Astrocyte of the cerebellum (primary cell): ENCODE measurements at regions not wholly inside any gene's neighbourhood (a gene's known extent, or its start where the extent isn't known, plus 50 kb on each side); places are given as distances from the start of the nearest gene placed in this dataset.

Experiments used
- DNase-seq: peaks from one replicate; pipeline ENCODE4 v3.0.0-alpha.2; 2011; ENCODE audit warnings: low read depth
- H3K4me3 ChIP-seq: 2 replicates; pipeline ENCODE4 v1.5.1; 2011; ENCODE audit warnings: mild to moderate bottlenecking, low read depth, low read length, moderate library complexity
- in situ Hi-C: cut with HindIII; loops from 2 replicates; pipeline ENCODE4 v1.10.0; 2017; ENCODE audit warnings: low sequenced_read_pairs
- TF ChIP-seq, protein P1 (sequence below): IDR thresholded peaks from 2 replicates; pipeline ENCODE4 v1.5.1; 2012; ENCODE audit warnings: low read length, low read depth, moderate library complexity, mild to moderate bottlenecking; ENCODE audit errors: missing control alignments

DNA sequence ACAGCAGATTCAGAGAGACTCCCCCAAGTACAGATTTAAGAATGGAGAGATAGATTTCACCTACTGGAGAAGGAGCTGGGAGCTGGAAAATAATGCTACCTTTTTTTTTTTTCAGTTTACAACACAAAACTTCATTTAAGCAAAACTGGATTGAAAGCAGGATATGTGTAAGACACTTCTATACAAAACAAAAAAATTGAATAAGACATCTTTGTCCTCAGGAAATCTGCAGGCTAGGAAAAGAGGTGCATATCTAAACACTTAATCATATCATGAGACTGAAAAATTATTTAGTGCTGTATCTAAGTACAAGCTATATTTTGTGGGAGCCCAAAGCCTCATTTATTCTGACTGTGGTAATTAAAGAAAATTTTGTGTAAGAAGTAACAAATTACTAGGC is 516.1 kb downstream of the ZIC1 start:
- DNase-seq = no peak
- TF ChIP-seq, protein P1, sequence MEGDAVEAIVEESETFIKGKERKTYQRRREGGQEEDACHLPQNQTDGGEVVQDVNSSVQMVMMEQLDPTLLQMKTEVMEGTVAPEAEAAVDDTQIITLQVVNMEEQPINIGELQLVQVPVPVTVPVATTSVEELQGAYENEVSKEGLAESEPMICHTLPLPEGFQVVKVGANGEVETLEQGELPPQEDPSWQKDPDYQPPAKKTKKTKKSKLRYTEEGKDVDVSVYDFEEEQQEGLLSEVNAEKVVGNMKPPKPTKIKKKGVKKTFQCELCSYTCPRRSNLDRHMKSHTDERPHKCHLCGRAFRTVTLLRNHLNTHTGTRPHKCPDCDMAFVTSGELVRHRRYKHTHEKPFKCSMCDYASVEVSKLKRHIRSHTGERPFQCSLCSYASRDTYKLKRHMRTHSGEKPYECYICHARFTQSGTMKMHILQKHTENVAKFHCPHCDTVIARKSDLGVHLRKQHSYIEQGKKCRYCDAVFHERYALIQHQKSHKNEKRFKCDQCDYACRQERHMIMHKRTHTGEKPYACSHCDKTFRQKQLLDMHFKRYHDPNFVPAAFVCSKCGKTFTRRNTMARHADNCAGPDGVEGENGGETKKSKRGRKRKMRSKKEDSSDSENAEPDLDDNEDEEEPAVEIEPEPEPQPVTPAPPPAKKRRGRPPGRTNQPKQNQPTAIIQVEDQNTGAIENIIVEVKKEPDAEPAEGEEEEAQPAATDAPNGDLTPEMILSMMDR = no peak
- H3K4me3 ChIP-seq = no peak overlapping the region
- in situ Hi-C loops = no loop called here

DNA sequence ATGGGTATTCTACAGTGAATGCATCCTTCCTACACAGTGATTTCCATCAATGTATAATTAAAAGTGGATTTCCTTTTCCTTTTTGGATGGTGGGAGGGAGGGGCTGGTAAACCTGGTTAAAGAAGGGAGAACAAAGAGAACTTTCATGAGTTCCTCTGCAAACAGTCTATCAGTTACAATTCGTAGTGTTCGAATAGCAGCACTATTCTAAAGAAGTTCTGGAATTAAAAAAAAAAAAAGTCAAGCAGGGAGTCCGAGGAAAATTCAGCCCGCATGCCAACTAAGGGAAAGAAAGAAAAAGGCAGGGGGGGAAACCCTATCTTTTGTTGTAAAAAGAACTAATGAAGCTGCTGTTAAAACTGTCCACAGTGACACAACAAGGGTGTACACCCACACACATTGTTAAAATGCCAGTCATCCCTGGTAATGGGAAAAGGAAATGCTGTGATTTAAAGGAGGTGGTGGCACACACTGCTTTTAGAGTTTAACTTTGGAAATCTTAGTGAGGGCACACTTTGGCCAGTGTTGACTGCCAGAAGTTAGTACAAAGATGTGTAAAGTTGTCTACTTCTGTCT is 521.2 kb downstream of the ZIC1 start:
- H3K4me3 ChIP-seq = no peak overlapping the region
- no peak for DNase-seq
- TF ChIP-seq, protein P1 = no peak
- in situ Hi-C loops = no loop called here

DNA sequence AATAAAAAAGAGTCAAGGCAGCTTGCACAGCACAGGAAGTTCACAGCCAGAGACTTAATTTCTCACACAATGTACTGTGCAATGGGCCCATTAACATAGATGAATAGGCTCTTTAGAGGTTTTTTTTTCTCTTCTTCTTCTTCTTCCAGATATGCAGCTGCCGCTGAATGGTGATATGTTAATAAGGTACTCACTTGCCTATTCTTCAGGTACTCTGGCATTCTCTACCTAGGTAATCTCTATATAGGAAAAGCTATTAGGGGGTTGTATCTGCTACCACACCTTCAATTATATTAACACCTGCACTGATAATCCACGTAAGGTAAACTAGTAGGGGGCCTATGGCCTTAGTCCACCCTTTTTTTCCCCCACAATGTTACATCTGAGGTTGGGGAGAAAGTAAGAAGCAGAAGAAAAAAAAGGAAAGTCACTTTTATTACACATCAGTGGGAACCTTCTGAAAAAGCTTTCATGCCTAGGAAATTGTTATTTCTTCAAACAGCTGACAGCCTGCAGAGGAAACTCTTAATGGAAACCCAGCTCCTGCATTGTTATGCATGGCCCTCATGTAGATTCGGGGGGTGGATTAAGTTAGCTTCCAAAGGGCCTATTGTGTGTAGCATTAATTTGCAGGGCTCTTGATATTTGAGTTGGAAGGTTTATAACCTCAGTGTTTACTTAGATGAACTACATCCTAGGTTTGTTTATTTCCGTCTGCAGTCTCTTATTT is 525.5 kb downstream of the ZIC1 start:
- no peak overlapping the region for H3K4me3 ChIP-seq
- in situ Hi-C loops = no loop called here
- no peak for DNase-seq
- TF ChIP-seq, protein P1 = no peak

DNA sequence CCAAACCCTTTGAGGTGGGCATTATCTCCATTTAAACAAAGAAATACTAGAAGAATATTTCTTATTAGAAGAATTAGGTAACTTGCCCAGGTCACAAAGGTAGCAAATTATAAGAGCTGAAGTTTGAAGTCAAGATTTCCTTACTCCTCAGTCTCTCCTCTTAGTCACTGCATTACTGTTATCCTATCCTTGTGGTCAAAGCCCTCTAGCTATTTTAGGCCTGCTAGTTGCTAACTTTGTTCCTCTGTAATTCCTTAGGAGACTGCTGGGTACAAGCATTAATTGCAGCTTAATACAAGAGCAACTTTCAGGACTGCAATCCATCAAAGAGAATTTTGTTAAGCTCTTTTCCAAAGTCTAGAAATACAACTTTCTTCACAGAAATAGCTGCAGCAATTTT is 528.2 kb downstream of the ZIC1 start:
- in situ Hi-C loops = no loop called here

DNA sequence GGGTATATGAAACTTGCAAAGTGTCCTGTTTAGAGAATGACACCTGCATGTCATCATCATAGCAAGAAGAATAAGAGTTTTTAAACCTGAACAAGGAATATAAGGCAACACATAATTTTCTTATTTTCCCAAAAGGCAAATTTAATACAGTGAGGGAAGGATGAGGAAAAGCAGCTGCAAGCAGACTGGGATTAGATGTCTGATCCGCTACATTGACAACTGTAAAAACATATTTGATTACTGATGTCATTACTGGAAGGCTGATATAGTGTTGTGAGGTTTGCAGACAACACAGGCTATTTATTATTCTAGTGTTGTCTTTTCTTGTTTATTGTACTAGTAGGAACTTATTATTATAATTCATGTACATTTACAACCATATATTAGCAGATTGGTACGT is 528.7 kb downstream of the ZIC1 start:
- TF ChIP-seq, protein P1 = no peak
- no peak overlapping the region for H3K4me3 ChIP-seq
- DNase-seq = no peak
- in situ Hi-C loops = no loop called here

More for the DNA sequence above, 528.2 kb downstream of the ZIC1 start:
- no peak for DNase-seq
- H3K4me3 ChIP-seq = no peak overlapping the region
- TF ChIP-seq, protein P1 = no peak

DNA sequence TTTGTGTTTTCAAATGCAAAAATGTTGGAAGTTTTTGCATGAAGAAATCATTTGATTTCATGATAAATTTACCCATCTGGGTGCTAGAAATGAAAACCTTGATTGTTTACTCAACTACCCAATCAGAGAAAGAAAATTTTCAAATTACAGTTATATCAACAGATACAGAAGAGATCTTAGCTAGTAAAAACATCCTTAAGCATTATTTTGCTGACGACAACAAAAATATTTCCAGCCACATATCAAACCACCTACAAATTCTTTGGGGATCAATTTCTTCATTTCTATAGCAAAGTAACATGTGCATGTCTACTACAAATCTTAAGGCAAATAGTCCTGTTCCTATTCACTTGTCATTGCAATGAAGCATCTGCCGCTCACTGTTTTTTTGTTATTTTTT is 530.3 kb downstream of the ZIC1 start:
- no peak overlapping the region for H3K4me3 ChIP-seq
- in situ Hi-C loops = no loop called here
- TF ChIP-seq, protein P1 = no peak
- no peak for DNase-seq
